T-helper 2 cell (primary cell): ENCODE measurements at regions not wholly inside any gene's neighbourhood (a gene's known extent, or its start where the extent isn't known, plus 50 kb on each side); places are given as distances from the start of the nearest gene placed in this dataset.
"Not testable (repeated sequence)": the region's sequence is repeated elsewhere in the genome, so short reads cannot be mapped to it uniquely, and the experiment has no call there.

Experiments used
- DNase-seq, 5 experiments: peaks; one replicate each; pipeline versions ENCODE4 v3.0.0 to v3.0.0-alpha.2; 2012 to 2022

- no peak for DNase-seq
These were observed 1413.2 kb downstream of the LRFN5 start for GRCh38 chr14:43019826-43020225.

- no peak for DNase-seq
These were observed 1407.7 kb downstream of the LRFN5 start for GRCh38 chr14:43014338-43014737.

- DNase-seq = no peak
These were observed 1406.1 kb downstream of the LRFN5 start for GRCh38 chr14:43012817-43013216.

- no peak for DNase-seq
These were observed 1399.1 kb downstream of the LRFN5 start for GRCh38 chr14:43005807-43006206.

- no peak for DNase-seq
These were observed 1397.2 kb downstream of the LRFN5 start for GRCh38 chr14:43003845-43004244.

- DNase-seq = no peak
These were observed 1395.1 kb downstream of the LRFN5 start for GRCh38 chr14:43001731-43002130.

- no peak for DNase-seq
These were observed 1387.5 kb downstream of the LRFN5 start for GRCh38 chr14:42994051-42994736.

GRCh38 chr14:42992930-42993329, 1386.3 kb downstream of the LRFN5 start:
- no peak for DNase-seq

GRCh38 chr14:42980419-42980818, 1373.7 kb downstream of the LRFN5 start:
- DNase-seq = no peak

- not testable (repeated sequence) for DNase-seq
These were observed 1366.5 kb downstream of the LRFN5 start for GRCh38 chr14:42973171-42973570.

- no peak for DNase-seq
These were observed 1358.8 kb downstream of the LRFN5 start for GRCh38 chr14:42965512-42965911.

GRCh38 chr14:42961509-42961908, 1354.8 kb downstream of the LRFN5 start:
- no peak for DNase-seq

- DNase-seq = no peak
These were observed 1343.7 kb downstream of the LRFN5 start for GRCh38 chr14:42950363-42950762.

- no peak for DNase-seq
These were observed 1341.3 kb downstream of the LRFN5 start for GRCh38 chr14:42947991-42948390.

GRCh38 chr14:42944284-42944683, 1337.6 kb downstream of the LRFN5 start:
- no peak for DNase-seq

- DNase-seq = no peak
These were observed 1324.6 kb downstream of the LRFN5 start for GRCh38 chr14:42931308-42931707.

- no peak for DNase-seq
These were observed 1323.3 kb downstream of the LRFN5 start for GRCh38 chr14:42929806-42930480.

- DNase-seq = no peak
These were observed 1320.6 kb downstream of the LRFN5 start for GRCh38 chr14:42927313-42927712.

- no peak for DNase-seq
These were observed 1315.2 kb downstream of the LRFN5 start for GRCh38 chr14:42921901-42922300.

- DNase-seq = no peak
These were observed 1311.9 kb downstream of the LRFN5 start for GRCh38 chr14:42918615-42919014.

GRCh38 chr14:42911642-42912041, 1305.0 kb downstream of the LRFN5 start:
- DNase-seq = no peak

GRCh38 chr14:42909659-42910058, 1303.0 kb downstream of the LRFN5 start:
- no peak for DNase-seq

- no peak for DNase-seq
These were observed 1286.5 kb downstream of the LRFN5 start for GRCh38 chr14:42893183-42893582.

GRCh38 chr14:42884100-42884499, 1277.4 kb downstream of the LRFN5 start:
- no peak for DNase-seq

- DNase-seq = no peak
These were observed 1271.0 kb downstream of the LRFN5 start for GRCh38 chr14:42877716-42878115.
